ENCODE measurements at regions not wholly inside any gene's neighbourhood (a gene's known extent, or its start where the extent isn't known, plus 50 kb on each side); places are given as distances from the start of the nearest gene placed in this dataset.
"Not testable (repeated sequence)": the region's sequence is repeated elsewhere in the genome, so short reads cannot be mapped to it uniquely, and the experiment has no call there.

GRCh38 chr7:6930081-6930635 lies 104.1 kb upstream of the CCZ1B start:
- DNase-seq (ENCODE audit: low read depth); H3K4me3 ChIP-seq (ENCODE audit: control insufficient read depth, low read depth, low read length): not testable (repeated sequence)

GRCh38 chr7:6930787-6931186 lies 104.7 kb upstream of the CCZ1B start:
- H3K4me3 ChIP-seq (ENCODE audit: control insufficient read depth, low read depth, low read length); DNase-seq (ENCODE audit: low read depth): not testable (repeated sequence)

GRCh38 chr7:6931456-6931855 lies 105.4 kb upstream of the CCZ1B start:
- not testable (repeated sequence) for DNase-seq (ENCODE audit: low read depth); H3K4me3 ChIP-seq (ENCODE audit: control insufficient read depth, low read depth, low read length)

- H3K4me3 ChIP-seq (ENCODE audit: control insufficient read depth, low read depth, low read length): not testable (repeated sequence)
Measured at GRCh38 chr7:6933954-6934632, 108.0 kb upstream of the CCZ1B start.

GRCh38 chr7:6934981-6935380 lies 108.9 kb upstream of the CCZ1B start:
- DNase-seq (ENCODE audit: low read depth): no peak
- H3K4me3 ChIP-seq (ENCODE audit: control insufficient read depth, low read depth, low read length): no peak overlapping the region
- no peak for TF ChIP-seq CTCF (IDR thresholded peaks at IDR 0.05; ENCODE audit: control insufficient read depth, insufficient read depth, low read depth, low read length, missing control alignments)

More at GRCh38 chr7:6933954-6934632, 108.0 kb upstream of the CCZ1B start:
- not testable (repeated sequence) for DNase-seq (ENCODE audit: low read depth)

GRCh38 chr7:6936626-6937025 lies 110.6 kb upstream of the CCZ1B start:
- not testable (repeated sequence) for H3K4me3 ChIP-seq (ENCODE audit: control insufficient read depth, low read depth, low read length); DNase-seq (ENCODE audit: low read depth)

GRCh38 chr7:6937746-6938145 lies 111.7 kb upstream of the CCZ1B start:
- not testable (repeated sequence) for DNase-seq (ENCODE audit: low read depth); H3K4me3 ChIP-seq (ENCODE audit: control insufficient read depth, low read depth, low read length)

- TF ChIP-seq CTCF (IDR thresholded peaks at IDR 0.05; ENCODE audit: control insufficient read depth, insufficient read depth, low read depth, low read length, missing control alignments): peak; percentile 49
- DNase-seq (ENCODE audit: low read depth); H3K4me3 ChIP-seq (ENCODE audit: control insufficient read depth, low read depth, low read length): not testable (repeated sequence)
Measured at GRCh38 chr7:6938284-6938683, 112.2 kb upstream of the CCZ1B start.

GRCh38 chr7:6939126-6939525 lies 113.1 kb upstream of the CCZ1B start:
- not testable (repeated sequence) for H3K4me3 ChIP-seq (ENCODE audit: control insufficient read depth, low read depth, low read length); DNase-seq (ENCODE audit: low read depth)

GRCh38 chr7:6939896-6940295 lies 113.8 kb upstream of the CCZ1B start:
- not testable (repeated sequence) for DNase-seq (ENCODE audit: low read depth); H3K4me3 ChIP-seq (ENCODE audit: control insufficient read depth, low read depth, low read length)

- DNase-seq (ENCODE audit: low read depth); H3K4me3 ChIP-seq (ENCODE audit: control insufficient read depth, low read depth, low read length): not testable (repeated sequence)
Measured at GRCh38 chr7:6946873-6947272, 120.8 kb upstream of the CCZ1B start.

GRCh38 chr7:6950231-6950630 lies 124.2 kb upstream of the CCZ1B start:
- not testable (repeated sequence) for DNase-seq (ENCODE audit: low read depth); H3K4me3 ChIP-seq (ENCODE audit: control insufficient read depth, low read depth, low read length)

- not testable (repeated sequence) for H3K4me3 ChIP-seq (ENCODE audit: control insufficient read depth, low read depth, low read length); DNase-seq (ENCODE audit: low read depth)
Measured at GRCh38 chr7:6951553-6951952, 125.5 kb upstream of the CCZ1B start.
